CD4-positive, alpha-beta memory T cell (primary cell): ENCODE measurements at regions not wholly inside any gene's neighbourhood (a gene's known extent, or its start where the extent isn't known, plus 50 kb on each side); places are given as distances from the start of the nearest gene placed in this dataset.
"Not testable (repeated sequence)": the region's sequence is repeated elsewhere in the genome, so short reads cannot be mapped to it uniquely, and the experiment has no call there.

Source experiments
- CTCF ChIA-PET: fragments of 350-600 bp; sonication (Branson Sonifier 250); formaldehyde crosslinking; loops from one replicate; lab custom pipeline; 2021; ENCODE audit warnings: inconsistent platforms; ENCODE audit not compliant: partially characterized antibody; lab: Charles Lee
- POLR2A ChIA-PET: fragments of 350-600 bp; sonication (Branson Sonifier 250); formaldehyde crosslinking; loops from one replicate; lab custom pipeline; 2021; ENCODE audit not compliant: partially characterized antibody; lab: Charles Lee
- DNase-seq, 5 donors: peaks; one replicate each; pipeline versions ENCODE4 v3.0.0 to v3.0.0-alpha.2; 2020 to 2022; ENCODE audit warnings: mixed read lengths in 1 of 5
- H3K27ac ChIP-seq: one replicate; pipeline ENCODE4 v1.7.0; 2013; ENCODE audit warnings: low read depth, low read length
- H3K27me3 ChIP-seq: 2 replicates; pipeline ENCODE4 v1.7.0; 2013; ENCODE audit warnings: mild to moderate bottlenecking, low read length, moderate library complexity; ENCODE audit not compliant: insufficient read depth
- H3K36me3 ChIP-seq: 2 replicates; pipeline ENCODE4 v1.7.0; 2013; ENCODE audit warnings: mild to moderate bottlenecking, low read length, moderate library complexity; ENCODE audit not compliant: insufficient read depth
- H3K4me1 ChIP-seq: 2 replicates; pipeline ENCODE4 v1.7.0; 2013; ENCODE audit warnings: mild to moderate bottlenecking, low read length, moderate library complexity; ENCODE audit not compliant: insufficient read depth
- H3K4me3 ChIP-seq, 2 donors: one replicate each; pipeline ENCODE4 v1.7.0; 2013; ENCODE audit warnings: low read length in 2 of 2, mild to moderate bottlenecking in 1 of 2
- H3K9me3 ChIP-seq, 2 donors: one replicate each; pipeline ENCODE4 v1.7.0; 2013; ENCODE audit warnings: low read length in 2 of 2, control low read depth in 1 of 2; ENCODE audit not compliant: control insufficient read depth in 1 of 2
- H3K27ac Mint-ChIP-seq, 7 donors: one replicate each; pipeline ENCODE4 v1.8.0; 2020 to 2021; ENCODE audit warnings: mixed read lengths in 7 of 7, mild to moderate bottlenecking in 6 of 7, inconsistent platforms in 3 of 7, moderate library complexity in 3 of 7
- H3K27me3 Mint-ChIP-seq, 2 donors: one replicate each; pipeline ENCODE4 v1.8.0; 2020 to 2021; ENCODE audit warnings: mixed read lengths in 2 of 2
- H3K36me3 Mint-ChIP-seq, 2 donors: one replicate each; pipeline ENCODE4 v1.8.0; 2020 to 2021; ENCODE audit warnings: mixed read lengths in 2 of 2, inconsistent platforms in 1 of 2, mild to moderate bottlenecking in 1 of 2
- H3K4me1 Mint-ChIP-seq, 4 donors: one replicate each; pipeline ENCODE4 v1.8.0; 2020 to 2021; ENCODE audit warnings: mixed read lengths in 4 of 4, mild to moderate bottlenecking in 1 of 4
- H3K4me3 Mint-ChIP-seq, 8 donors: one replicate each; pipeline ENCODE4 v1.8.0; 2020 to 2021; ENCODE audit warnings: mixed read lengths in 8 of 8, mild to moderate bottlenecking in 7 of 8, moderate library complexity in 6 of 8, inconsistent platforms in 3 of 8
- H3K9me3 Mint-ChIP-seq, 8 donors: one replicate each; pipeline ENCODE4 v1.8.0; 2020 to 2021; ENCODE audit warnings: mixed read lengths in 8 of 8, mild to moderate bottlenecking in 5 of 8, inconsistent platforms in 3 of 8, moderate library complexity in 1 of 8
- intact Hi-C: fragments of 100-400 bp; cut with micrococcal nuclease; formaldehyde crosslinking; loops from one replicate; pipeline ENCODE4 v1.15.1; 2023

GRCh38 chr9:107818503-107818829, 328.9 kb upstream of the KLF4 start:
- H3K9me3 Mint-ChIP-seq, H3K27me3 Mint-ChIP-seq, H3K36me3 Mint-ChIP-seq, H3K9me3 ChIP-seq, H3K27ac Mint-ChIP-seq, H3K27me3 ChIP-seq, intact Hi-C loops, H3K4me3 ChIP-seq, POLR2A ChIA-PET, H3K27ac ChIP-seq, H3K4me3 Mint-ChIP-seq, DNase-seq, H3K4me1 Mint-ChIP-seq, H3K4me1 ChIP-seq, H3K36me3 ChIP-seq: not testable (repeated sequence)
- CTCF ChIA-PET = interaction anchor here (0.5 kb wide), 1 partner anchor 1425 kb away, joined by 3 read pairs; no protein-coding TSS in a partner anchor

- H3K4me3 Mint-ChIP-seq, H3K27me3 ChIP-seq, H3K27ac ChIP-seq, H3K4me3 ChIP-seq, H3K9me3 Mint-ChIP-seq, H3K9me3 ChIP-seq, H3K36me3 Mint-ChIP-seq, intact Hi-C loops, POLR2A ChIA-PET, H3K4me1 Mint-ChIP-seq, CTCF ChIA-PET, H3K27ac Mint-ChIP-seq, DNase-seq, H3K27me3 Mint-ChIP-seq, H3K4me1 ChIP-seq, H3K36me3 ChIP-seq: not testable (repeated sequence)
These were observed 328.3 kb upstream of the KLF4 start for GRCh38 chr9:107817595-107818502.

- Histone ChIP-seq H3K9me3 (no peaks in the 10 kb centered on the region), H3K4me1 (no peaks in the 10 kb centered on the region), H3K36me3 (no peaks in the 10 kb centered on the region), H3K27me3 (no peaks in the 10 kb centered on the region), H3K4me3 (no peak overlapping the region), H3K27ac (no peak overlapping the region)
- CTCF ChIA-PET = interaction anchor here (1.3 kb wide), 1 partner anchor 8 kb away, joined by 3 read pairs; no protein-coding TSS in a partner anchor
- Mint-ChIP-seq H3K4me1 (no peaks in the 10 kb centered on the region), H3K4me3 (no peak overlapping the region), H3K27me3 (no peaks in the 10 kb centered on the region), H3K27ac (no peak overlapping the region), H3K9me3 (peaks cover 0 to 6% (median 3%) of the 10 kb centered on the region in 8 donors), H3K36me3 (no peaks in the 10 kb centered on the region)
- intact Hi-C loops = no loop called here
- DNase-seq = no peak
- POLR2A ChIA-PET = no interaction called here
These were observed 327.0 kb upstream of the KLF4 start for GRCh38 chr9:107816561-107817021.

- H3K27ac Mint-ChIP-seq = no peak overlapping the region
- CTCF ChIA-PET = interaction anchor here (1.3 kb wide), 1 partner anchor 9 kb away, joined by 3 read pairs; no protein-coding TSS in a partner anchor
These were observed 326.4 kb upstream of the KLF4 start for GRCh38 chr9:107815782-107816560.

GRCh38 chr9:107813287-107813686, 323.7 kb upstream of the KLF4 start:
- no peaks in the 10 kb centered on the region for H3K9me3 ChIP-seq
- no peak overlapping the region for H3K4me3 Mint-ChIP-seq
- H3K27ac ChIP-seq = no peak overlapping the region
- intact Hi-C loops = no loop called here
- H3K4me1 Mint-ChIP-seq = no peaks in the 10 kb centered on the region
- no peaks in the 10 kb centered on the region for H3K27me3 Mint-ChIP-seq
- no peak for DNase-seq
- no peaks in the 10 kb centered on the region for H3K36me3 Mint-ChIP-seq
- H3K4me1 ChIP-seq = no peaks in the 10 kb centered on the region
- H3K27me3 ChIP-seq = no peaks in the 10 kb centered on the region
- ChIA-PET POLR2A (no interaction called here), CTCF (no interaction called here)
- H3K36me3 ChIP-seq = no peaks in the 10 kb centered on the region
- H3K27ac Mint-ChIP-seq = no peak overlapping the region
- H3K4me3 ChIP-seq = no peak overlapping the region
- peaks cover 0 to 16% (median 3%) of the 10 kb centered on the region in 8 donors for H3K9me3 Mint-ChIP-seq

More at GRCh38 chr9:107815782-107816560, 326.4 kb upstream of the KLF4 start:
- intact Hi-C loops = no loop called here
- H3K4me3 Mint-ChIP-seq = no peak overlapping the region
- Histone ChIP-seq H3K4me1 (no peaks in the 10 kb centered on the region), H3K27ac (no peak overlapping the region), H3K9me3 (no peaks in the 10 kb centered on the region), H3K27me3 (no peaks in the 10 kb centered on the region), H3K4me3 (no peak overlapping the region), H3K36me3 (no peaks in the 10 kb centered on the region)
- no peak for DNase-seq
- no peaks in the 10 kb centered on the region for H3K36me3 Mint-ChIP-seq
- H3K9me3 Mint-ChIP-seq = peaks cover 0 to 6% (median 3%) of the 10 kb centered on the region in 8 donors
- POLR2A ChIA-PET = no interaction called here
- H3K4me1 Mint-ChIP-seq = no peaks in the 10 kb centered on the region
- H3K27me3 Mint-ChIP-seq = no peaks in the 10 kb centered on the region

- no peak overlapping the region for H3K27ac ChIP-seq
- peaks cover 0 to 21% (median 3%) of the 10 kb centered on the region in 8 donors for H3K9me3 Mint-ChIP-seq
- H3K9me3 ChIP-seq = no peaks in the 10 kb centered on the region
- ChIA-PET POLR2A (no interaction called here), CTCF (no interaction called here)
- no peaks in the 10 kb centered on the region for H3K4me1 Mint-ChIP-seq
- no peak overlapping the region for H3K27ac Mint-ChIP-seq
- H3K36me3 ChIP-seq = no peaks in the 10 kb centered on the region
- no peak for DNase-seq
- no peaks in the 10 kb centered on the region for H3K36me3 Mint-ChIP-seq
- no peaks in the 10 kb centered on the region for H3K27me3 ChIP-seq
- H3K27me3 Mint-ChIP-seq = no peaks in the 10 kb centered on the region
- intact Hi-C loops = no loop called here
- H3K4me3 Mint-ChIP-seq = no peak overlapping the region
- no peak overlapping the region for H3K4me3 ChIP-seq
- H3K4me1 ChIP-seq = no peaks in the 10 kb centered on the region
These were observed 320.9 kb upstream of the KLF4 start for GRCh38 chr9:107810461-107810961.

- Mint-ChIP-seq H3K4me3 (no peak overlapping the region), H3K27me3 (no peaks in the 10 kb centered on the region), H3K27ac (no peak overlapping the region), H3K36me3 (no peaks in the 10 kb centered on the region), H3K9me3 (peaks cover 0 to 21% (median 3%) of the 10 kb centered on the region in 8 donors), H3K4me1 (no peaks in the 10 kb centered on the region)
- Histone ChIP-seq H3K4me3 (no peak overlapping the region), H3K9me3 (no peaks in the 10 kb centered on the region), H3K27ac (no peak overlapping the region), H3K27me3 (no peaks in the 10 kb centered on the region), H3K36me3 (no peaks in the 10 kb centered on the region), H3K4me1 (no peaks in the 10 kb centered on the region)
- DNase-seq = no peak
- ChIA-PET CTCF (no interaction called here), POLR2A (no interaction called here)
- intact Hi-C loops = no loop called here
These were observed 320.4 kb upstream of the KLF4 start for GRCh38 chr9:107809871-107810460.
